ENCODE measurements at regions not wholly inside any gene's neighbourhood (a gene's known extent, or its start where the extent isn't known, plus 50 kb on each side); places are given as distances from the start of the nearest gene placed in this dataset.

GRCh38 chr4:34039766-34040165 lies 2204.5 kb downstream of the ARAP2 start:
- no peak for TF ChIP-seq CTCF (IDR thresholded peaks at IDR 0.05)
- TF ChIP-seq EP300 (IDR thresholded peaks at IDR 0.05): no peak
- no peak for TF ChIP-seq POLR2A (IDR thresholded peaks at IDR 0.05; ENCODE audit: low read depth)
- TF ChIP-seq POLR2AphosphoS5 (IDR thresholded peaks at IDR 0.05): no peak
